OCI-LY7 (cell line): ENCODE measurements at regions not wholly inside any gene's neighbourhood (a gene's known extent, or its start where the extent isn't known, plus 50 kb on each side); places are given as distances from the start of the nearest gene placed in this dataset.

Experiments used
- BruUV-seq: library from RNA; stranded (reverse); fragments of 400-500 nt; replicated peaks from 2 replicates; lab custom pipeline; 2021; lab: Mats Ljungman, UMichigan
- CTCF ChIA-PET: fragments of 300-600 bp; sonication (Branson Sonifier 250); formaldehyde crosslinking; loops from one replicate; lab custom pipeline; 2022; ENCODE audit warnings: antibody characterized with exemption; ENCODE audit not compliant: unreplicated experiment; lab: Charles Lee
- POLR2A ChIA-PET: fragments of 300-600 bp; sonication (Branson Sonifier 250); formaldehyde crosslinking; loops from one replicate; lab custom pipeline; 2022; ENCODE audit warnings: antibody characterized with exemption; lab: Charles Lee
- DNase-seq: peaks from one replicate; pipeline ENCODE4 v3.0.0-alpha.2; 2015; ENCODE audit warnings: low spot score
- H2AFZ ChIP-seq: fragments of 200-600 bp; sonication (generic), shearing (Covaris generic); 2 replicates; pipeline ENCODE4 v1.6.1; 2014; ENCODE audit warnings: mild to moderate bottlenecking, antibody characterized with exemption, low read length, moderate library complexity
- H3K27ac ChIP-seq: fragments of 200-600 bp; sonication (generic); 2 replicates; pipeline ENCODE4 v1.5.1; 2014; ENCODE audit warnings: mixed run types, low read depth, mild to moderate bottlenecking, moderate library complexity, low read length, inconsistent platforms; ENCODE audit not compliant: poor library complexity, severe bottlenecking
- H3K36me3 ChIP-seq: fragments of 200-600 bp; sonication (generic); 2 replicates; pipeline ENCODE4 v1.6.1; 2014; ENCODE audit warnings: mild to moderate bottlenecking, antibody characterized with exemption, low read length, moderate library complexity, mixed read lengths; ENCODE audit not compliant: insufficient read depth
- H3K4me1 ChIP-seq: fragments of 200-600 bp; sonication (generic); 2 replicates; pipeline ENCODE4 v1.5.1; 2014; ENCODE audit warnings: mild to moderate bottlenecking, low read length; ENCODE audit not compliant: insufficient read depth, poor library complexity, severe bottlenecking
- H3K4me2 ChIP-seq: fragments of 200-600 bp; sonication (generic); 2 replicates; pipeline ENCODE4 v1.6.1; 2014; ENCODE audit warnings: mild to moderate bottlenecking, low read length
- H3K4me3 ChIP-seq: fragments of 200-600 bp; sonication (generic); 2 replicates; pipeline ENCODE4 v1.5.1; 2014; ENCODE audit warnings: mild to moderate bottlenecking, low read depth, low read length; ENCODE audit not compliant: poor library complexity, severe bottlenecking
- H3K79me2 ChIP-seq: fragments of 200-600 bp; sonication (generic); 2 replicates; pipeline ENCODE4 v1.6.1; 2016; ENCODE audit warnings: low read depth, mild to moderate bottlenecking, low read length, moderate library complexity, mixed read lengths; ENCODE audit not compliant: insufficient read depth
- H3K9me2 ChIP-seq: fragments of 200-600 bp; sonication (generic); 2 replicates; pipeline ENCODE4 v1.6.1; 2016; ENCODE audit warnings: mild to moderate bottlenecking, low read length, mixed read lengths; ENCODE audit not compliant: insufficient read depth
- H3K9me3 ChIP-seq: fragments of 200-600 bp; sonication (generic); 2 replicates; pipeline ENCODE4 v1.6.1; 2014; ENCODE audit warnings: mild to moderate bottlenecking, mixed run types, low read length, mixed read lengths
- H4K20me1 ChIP-seq: fragments of 200-600 bp; sonication (generic); 2 replicates; pipeline ENCODE4 v1.6.1; 2014; ENCODE audit warnings: mild to moderate bottlenecking, antibody characterized with exemption, low read length, moderate library complexity, mixed read lengths; ENCODE audit not compliant: insufficient read depth
- CTCF ChIP-seq: fragments of 200-600 bp; sonication (generic); conservative IDR thresholded peaks from 2 replicates; pipeline ENCODE4 v1.5.1; 2014; ENCODE audit warnings: mild to moderate bottlenecking, antibody characterized with exemption, low read length, moderate library complexity, mixed read lengths
- EZH2phosphoT487 ChIP-seq: fragments of 200-600 bp; sonication (generic); IDR thresholded peaks from 2 replicates; pipeline ENCODE4 v1.6.1; 2018; ENCODE audit warnings: low read depth, borderline replicate concordance, mild to moderate bottlenecking, mixed run types, antibody characterized with exemption, low read length, moderate library complexity, mixed read lengths
- intact Hi-C: fragments of 100-400 bp; cut with micrococcal nuclease; formaldehyde crosslinking; loops from one replicate; pipeline ENCODE4 v1.10.0; 2022; ENCODE audit not compliant: unreplicated experiment

DNA sequence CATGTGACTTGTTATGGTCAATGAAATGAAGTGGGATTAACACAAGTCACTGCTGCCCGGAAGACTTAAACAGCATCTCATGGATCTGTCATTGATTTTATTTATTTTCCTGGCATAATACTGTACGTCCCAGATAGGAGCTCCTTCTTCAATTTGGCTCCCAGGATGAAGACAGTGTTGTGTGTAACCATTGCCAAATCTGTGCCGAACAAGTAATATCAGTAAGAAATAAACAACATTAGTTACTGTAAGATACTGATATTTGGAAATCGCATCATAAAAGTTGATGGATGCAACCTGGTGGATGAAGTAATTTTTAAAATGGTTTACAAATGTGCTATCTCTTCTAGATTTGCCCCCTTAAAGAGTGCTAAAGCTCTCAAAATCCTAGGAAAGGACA lies 419.0 kb upstream of the MMADHC start:
- TF ChIP-seq EZH2phosphoT487 (no peak), CTCF (no peak)
- Histone ChIP-seq H3K4me2 (no peak overlapping the region), H3K4me1 (no peaks in the 10 kb centered on the region), H3K4me3 (no peak overlapping the region), H4K20me1 (no peaks in the 10 kb centered on the region), H3K79me2 (no peaks in the 10 kb centered on the region), H2AFZ (no peak overlapping the region), H3K27ac (no peak overlapping the region), H3K9me3 (no peaks in the 10 kb centered on the region), H3K36me3 (no peaks in the 10 kb centered on the region), H3K9me2 (no peaks in the 10 kb centered on the region)
- POLR2A ChIA-PET = interaction anchor here (1.0 kb wide), 1 partner anchor 84 kb away, joined by 3 read pairs; no protein-coding TSS in a partner anchor
- no peak for DNase-seq
- CTCF ChIA-PET = no interaction called here
- intact Hi-C loops = no loop called here
- no TSS peak for BruUV-seq

- no peak for DNase-seq
- no peaks in the 10 kb centered on the region for H3K4me1 ChIP-seq
- ChIA-PET CTCF (no interaction called here), POLR2A (no interaction called here)
- H3K9me3 ChIP-seq = no peaks in the 10 kb centered on the region
- no peak overlapping the region for H3K4me2 ChIP-seq
- no TSS peak for BruUV-seq
- no peaks in the 10 kb centered on the region for H4K20me1 ChIP-seq
- intact Hi-C loops = no loop called here
- no peak overlapping the region for H3K4me3 ChIP-seq
- H3K27ac ChIP-seq = no peak overlapping the region
- H3K9me2 ChIP-seq = no peaks in the 10 kb centered on the region
- no peak overlapping the region for H2AFZ ChIP-seq
- no peaks in the 10 kb centered on the region for H3K79me2 ChIP-seq
- no peaks in the 10 kb centered on the region for H3K36me3 ChIP-seq
- no peak for TF ChIP-seq CTCF
- no peak for TF ChIP-seq EZH2phosphoT487
These were observed 416.0 kb upstream of the MMADHC start for GRCh38 chr2:150003544-150003943.

DNA sequence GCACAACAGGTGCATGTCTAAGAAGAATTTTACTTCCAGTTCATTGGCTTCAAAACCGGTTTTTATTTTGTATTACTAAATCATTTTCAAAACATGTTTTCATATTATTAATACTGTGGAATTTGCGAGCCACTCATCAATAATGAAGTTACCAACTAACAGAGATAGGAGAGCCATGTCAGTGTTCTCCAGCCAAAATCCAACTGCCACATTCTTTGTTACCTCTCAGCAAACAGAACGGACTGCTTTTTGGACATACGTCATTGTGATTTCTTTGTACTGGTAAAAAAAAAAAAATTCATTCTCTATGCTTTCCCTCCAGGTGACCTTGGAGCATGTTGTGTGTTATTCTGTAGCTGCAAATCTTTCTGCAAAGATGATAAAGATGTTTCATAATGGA lies 414.2 kb upstream of the MMADHC start:
- Histone ChIP-seq H3K79me2 (no peaks in the 10 kb centered on the region), H3K4me1 (no peaks in the 10 kb centered on the region), H2AFZ (no peak overlapping the region), H3K4me2 (no peak overlapping the region), H3K9me3 (no peaks in the 10 kb centered on the region), H3K9me2 (no peaks in the 10 kb centered on the region), H4K20me1 (no peaks in the 10 kb centered on the region), H3K4me3 (no peak overlapping the region), H3K27ac (no peak overlapping the region), H3K36me3 (no peaks in the 10 kb centered on the region)
- intact Hi-C loops = no loop called here
- no peak for TF ChIP-seq CTCF
- TF ChIP-seq EZH2phosphoT487 = no peak
- no peak for DNase-seq
- ChIA-PET CTCF (no interaction called here), POLR2A (no interaction called here)
- no TSS peak for BruUV-seq
